ENCODE measurements at regions not wholly inside any gene's neighbourhood (a gene's known extent, or its start where the extent isn't known, plus 50 kb on each side); places are given as distances from the start of the nearest gene placed in this dataset.

GRCh38 chr5:35470866-35471265, 146.8 kb upstream of the SPEF2 start:
- DNase-seq (ENCODE audit: low spot score) = no peak
- TF ChIP-seq, protein P1, sequence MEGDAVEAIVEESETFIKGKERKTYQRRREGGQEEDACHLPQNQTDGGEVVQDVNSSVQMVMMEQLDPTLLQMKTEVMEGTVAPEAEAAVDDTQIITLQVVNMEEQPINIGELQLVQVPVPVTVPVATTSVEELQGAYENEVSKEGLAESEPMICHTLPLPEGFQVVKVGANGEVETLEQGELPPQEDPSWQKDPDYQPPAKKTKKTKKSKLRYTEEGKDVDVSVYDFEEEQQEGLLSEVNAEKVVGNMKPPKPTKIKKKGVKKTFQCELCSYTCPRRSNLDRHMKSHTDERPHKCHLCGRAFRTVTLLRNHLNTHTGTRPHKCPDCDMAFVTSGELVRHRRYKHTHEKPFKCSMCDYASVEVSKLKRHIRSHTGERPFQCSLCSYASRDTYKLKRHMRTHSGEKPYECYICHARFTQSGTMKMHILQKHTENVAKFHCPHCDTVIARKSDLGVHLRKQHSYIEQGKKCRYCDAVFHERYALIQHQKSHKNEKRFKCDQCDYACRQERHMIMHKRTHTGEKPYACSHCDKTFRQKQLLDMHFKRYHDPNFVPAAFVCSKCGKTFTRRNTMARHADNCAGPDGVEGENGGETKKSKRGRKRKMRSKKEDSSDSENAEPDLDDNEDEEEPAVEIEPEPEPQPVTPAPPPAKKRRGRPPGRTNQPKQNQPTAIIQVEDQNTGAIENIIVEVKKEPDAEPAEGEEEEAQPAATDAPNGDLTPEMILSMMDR (IDR thresholded peaks at IDR 0.05) = no peak
- ATAC-seq (ENCODE audit: low FRiP score) = no peak

GRCh38 chr5:35468811-35469210, 148.9 kb upstream of the SPEF2 start:
- TF ChIP-seq, protein P1 (IDR thresholded peaks at IDR 0.05) = no peak
- ATAC-seq (ENCODE audit: low FRiP score) (no peak), DNase-seq (ENCODE audit: low spot score) (no peak)

- no peak for ATAC-seq (ENCODE audit: low FRiP score)
- TF ChIP-seq, protein P1 (IDR thresholded peaks at IDR 0.05) = no peak
- no peak for DNase-seq (ENCODE audit: low spot score)
Measured at GRCh38 chr5:35466746-35467145, 150.9 kb upstream of the SPEF2 start.

DNA sequence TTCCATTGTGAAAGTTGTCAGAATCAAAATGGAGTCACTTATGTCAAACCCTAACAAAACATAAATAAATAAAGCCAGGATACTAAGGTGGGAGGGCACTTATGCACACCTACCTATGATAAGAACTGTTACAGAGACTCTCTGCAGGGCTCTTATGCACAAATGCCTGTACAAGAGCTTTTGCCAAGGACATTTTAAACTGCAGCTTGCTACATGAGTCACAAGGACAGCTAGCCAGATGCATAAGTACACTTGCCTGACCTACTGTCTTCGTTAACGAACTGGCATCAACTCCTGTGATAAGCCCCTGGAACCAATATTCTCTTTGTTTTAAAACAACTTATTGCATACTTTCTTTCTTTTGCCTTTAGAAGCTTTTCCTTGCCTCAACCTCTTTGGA, 152.9 kb upstream of the SPEF2 start:
- ATAC-seq (ENCODE audit: low FRiP score) (no peak), DNase-seq (ENCODE audit: low spot score) (no peak)
- TF ChIP-seq, protein P1 (IDR thresholded peaks at IDR 0.05) = no peak

DNA sequence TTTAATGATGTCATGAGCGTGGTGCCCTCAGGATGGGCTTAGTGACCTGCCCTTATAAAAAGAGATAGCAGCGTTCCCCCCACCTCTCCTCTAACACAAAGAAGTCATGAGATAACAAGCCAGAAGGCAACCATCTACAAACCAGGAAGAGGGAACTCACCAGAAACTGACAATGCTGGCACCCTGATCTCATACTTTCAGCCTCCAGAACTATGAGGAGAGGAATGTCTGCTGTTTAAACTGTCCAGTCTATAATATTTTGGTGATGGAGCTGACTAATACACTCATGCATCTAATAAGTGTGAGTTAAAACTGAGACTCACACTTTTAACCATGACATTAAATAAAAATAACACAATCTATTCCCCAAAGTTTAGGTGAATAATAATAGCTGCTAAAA, 156.1 kb upstream of the SPEF2 start:
- ATAC-seq (ENCODE audit: low FRiP score) (no peak), DNase-seq (ENCODE audit: low spot score) (no peak)
- TF ChIP-seq, protein P1 (IDR thresholded peaks at IDR 0.05) = no peak

DNA sequence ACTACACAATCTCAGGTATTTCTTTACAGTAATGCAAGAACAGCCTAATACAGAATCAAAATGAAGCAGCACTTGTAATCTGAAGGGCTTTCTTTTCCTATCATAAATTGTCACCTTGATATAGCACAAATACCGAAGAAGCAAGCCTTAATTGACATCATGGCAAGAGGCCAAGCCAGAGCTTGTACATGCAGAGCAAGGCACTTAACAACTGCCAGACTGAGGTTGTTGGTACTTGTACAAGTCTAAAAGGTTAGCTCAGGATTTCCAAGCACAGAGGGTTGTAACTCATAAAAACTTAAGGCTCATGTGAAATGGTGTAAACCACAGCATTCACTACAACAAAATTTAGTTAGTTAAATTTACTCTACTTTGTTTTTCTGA, 158.8 kb upstream of the SPEF2 start:
- no peak for DNase-seq (ENCODE audit: low spot score)
- no peak for ATAC-seq (ENCODE audit: low FRiP score)
- TF ChIP-seq, protein P1 (IDR thresholded peaks at IDR 0.05) = no peak

DNA sequence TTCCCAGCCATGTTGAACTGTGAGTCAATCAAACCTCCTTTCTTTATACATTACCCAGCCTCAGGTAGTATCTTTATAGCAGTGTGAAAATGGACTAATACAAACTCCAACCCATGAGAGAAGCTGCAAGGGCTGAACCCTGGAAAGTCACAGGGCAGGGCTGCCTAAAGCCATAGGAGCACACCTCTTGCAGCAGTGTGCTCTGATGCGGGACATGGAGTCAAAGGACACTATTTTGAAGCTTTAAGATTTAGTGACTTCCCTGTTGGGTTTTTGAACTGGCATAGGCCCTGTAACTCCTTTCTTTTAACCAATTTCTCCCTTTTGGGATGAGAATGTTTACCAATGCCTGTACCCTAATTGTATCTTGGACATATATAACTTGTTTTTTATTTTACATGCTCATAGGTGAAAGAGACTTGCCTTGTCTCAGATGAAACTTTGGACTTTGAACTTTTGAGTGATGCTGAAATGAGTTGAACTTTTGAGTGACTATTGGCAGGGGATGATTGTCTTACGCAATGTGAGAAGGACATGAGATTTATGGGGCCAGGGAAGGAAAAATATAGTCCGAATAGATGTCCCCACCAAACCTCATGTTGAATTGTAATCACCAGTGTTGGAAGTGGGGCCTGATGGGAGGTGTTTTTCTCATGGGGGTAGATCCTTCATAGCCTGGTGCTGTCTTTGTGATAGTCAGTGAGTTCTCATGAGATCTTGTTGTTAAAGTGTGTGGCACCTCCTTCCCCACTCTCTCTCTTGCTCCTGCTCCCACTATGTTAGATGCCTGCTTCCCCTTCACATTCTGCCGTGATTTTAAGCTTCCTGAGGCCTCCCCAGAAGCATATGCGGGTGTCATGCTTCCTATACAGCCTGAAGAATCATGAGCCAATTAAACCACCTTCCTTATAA, 159.5 kb upstream of the SPEF2 start:
- DNase-seq (ENCODE audit: low spot score) = no peak
- TF ChIP-seq, protein P1 (IDR thresholded peaks at IDR 0.05) = no peak
- no peak for ATAC-seq (ENCODE audit: low FRiP score)

All from omental fat pad (tissue), 3 donors.